NT2/D1 (cell line): ENCODE measurements at regions not wholly inside any gene's neighbourhood (a gene's known extent, or its start where the extent isn't known, plus 50 kb on each side); places are given as distances from the start of the nearest gene placed in this dataset.

Experiments used
- YY1 ChIP-seq: IDR thresholded peaks from 2 replicates; pipeline ENCODE4 v1.6.1; 2011; ENCODE audit not compliant: insufficient read length, insufficient read depth
- ZNF274 ChIP-seq: IDR thresholded peaks from 2 replicates; pipeline ENCODE4 v1.6.1; 2011; ENCODE audit warnings: mild to moderate bottlenecking, low read depth, low read length

DNA sequence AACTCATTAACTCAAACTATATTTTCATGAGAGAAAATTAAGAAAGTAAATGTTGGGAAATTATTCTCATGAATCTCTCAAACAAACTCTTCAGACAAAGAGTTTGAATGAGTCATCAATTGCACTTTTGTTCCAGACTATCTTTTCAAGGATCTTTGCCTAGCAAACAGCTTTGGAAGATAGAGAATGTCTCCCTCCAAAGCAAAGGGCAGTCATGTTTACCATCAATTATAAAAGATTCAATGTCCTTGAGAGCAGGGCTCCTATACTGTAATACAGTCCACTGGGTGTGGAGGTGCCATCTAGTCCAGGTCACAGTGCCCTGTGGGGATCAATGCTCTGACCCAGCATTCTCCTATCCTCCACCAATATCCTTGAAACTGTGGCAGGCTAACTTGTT, 1429.3 kb downstream of the EFNA5 start:
- TF ChIP-seq ZNF274 (no peak), YY1 (no peak)
